ENCODE measurements at regions not wholly inside any gene's neighbourhood (a gene's known extent, or its start where the extent isn't known, plus 50 kb on each side); places are given as distances from the start of the nearest gene placed in this dataset.

DNA sequence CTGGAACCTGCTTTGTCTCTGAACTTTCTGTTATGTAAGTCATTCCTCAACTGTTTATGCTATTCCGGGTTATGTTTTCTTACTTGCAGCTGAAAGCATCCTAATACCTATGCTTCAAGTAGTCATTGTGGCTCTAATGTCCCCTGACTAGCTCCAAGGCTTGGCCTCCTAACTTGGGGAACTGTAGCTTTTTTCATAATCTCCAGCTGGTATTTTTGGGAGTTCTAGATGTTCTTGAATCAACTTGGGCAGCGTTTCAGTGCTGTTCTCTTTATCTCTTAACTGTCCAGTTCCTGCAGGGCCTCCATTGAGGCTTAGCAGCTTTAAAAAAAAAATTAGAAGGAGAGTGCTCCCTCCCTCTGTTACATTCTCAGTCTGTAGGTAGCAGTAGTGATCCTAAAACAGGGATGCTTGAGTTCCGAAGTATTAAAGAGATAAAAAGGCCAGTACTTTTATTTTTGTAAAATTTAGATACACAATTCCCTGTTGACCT lies 100.0 kb upstream of the ACTBL2 start:
- H3K9me3 ChIP-seq (ENCODE audit: control insufficient read depth, insufficient read depth, low read length): no peaks in the 10 kb centered on the region
- H3K79me2 ChIP-seq (ENCODE audit: control insufficient read depth, low read length): no peaks in the 10 kb centered on the region
- H4K20me1 ChIP-seq (ENCODE audit: control insufficient read depth, insufficient read depth, low read depth, low read length): no peaks in the 10 kb centered on the region
- H3K36me3 ChIP-seq (ENCODE audit: control insufficient read depth, low read length): no peaks in the 10 kb centered on the region
- TF ChIP-seq, protein P1, sequence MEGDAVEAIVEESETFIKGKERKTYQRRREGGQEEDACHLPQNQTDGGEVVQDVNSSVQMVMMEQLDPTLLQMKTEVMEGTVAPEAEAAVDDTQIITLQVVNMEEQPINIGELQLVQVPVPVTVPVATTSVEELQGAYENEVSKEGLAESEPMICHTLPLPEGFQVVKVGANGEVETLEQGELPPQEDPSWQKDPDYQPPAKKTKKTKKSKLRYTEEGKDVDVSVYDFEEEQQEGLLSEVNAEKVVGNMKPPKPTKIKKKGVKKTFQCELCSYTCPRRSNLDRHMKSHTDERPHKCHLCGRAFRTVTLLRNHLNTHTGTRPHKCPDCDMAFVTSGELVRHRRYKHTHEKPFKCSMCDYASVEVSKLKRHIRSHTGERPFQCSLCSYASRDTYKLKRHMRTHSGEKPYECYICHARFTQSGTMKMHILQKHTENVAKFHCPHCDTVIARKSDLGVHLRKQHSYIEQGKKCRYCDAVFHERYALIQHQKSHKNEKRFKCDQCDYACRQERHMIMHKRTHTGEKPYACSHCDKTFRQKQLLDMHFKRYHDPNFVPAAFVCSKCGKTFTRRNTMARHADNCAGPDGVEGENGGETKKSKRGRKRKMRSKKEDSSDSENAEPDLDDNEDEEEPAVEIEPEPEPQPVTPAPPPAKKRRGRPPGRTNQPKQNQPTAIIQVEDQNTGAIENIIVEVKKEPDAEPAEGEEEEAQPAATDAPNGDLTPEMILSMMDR (IDR thresholded peaks at IDR 0.05; ENCODE audit: low read depth, low read length, poor library complexity, severe bottlenecking): no peak
- TF ChIP-seq EZH2phosphoT487 (IDR thresholded peaks at IDR 0.05; ENCODE audit: borderline replicate concordance, low read length): no peak
- no peak overlapping the region for H3K4me2 ChIP-seq (ENCODE audit: low read length)
- H3K4me3 ChIP-seq (ENCODE audit: low read length): no peak overlapping the region
- H3K4me1 ChIP-seq (ENCODE audit: control insufficient read depth, low read length): no peaks in the 10 kb centered on the region
- no peak overlapping the region for H3K27ac ChIP-seq (ENCODE audit: low read depth, low read length)
- no peaks in the 10 kb centered on the region for H3F3A ChIP-seq (ENCODE audit: control insufficient read depth, insufficient read depth)
- H3K9me2 ChIP-seq (replicated peaks; ENCODE audit: control insufficient read depth, low read length): no peaks in the 10 kb centered on the region
- no peaks in the 10 kb centered on the region for H3K27me3 ChIP-seq (ENCODE audit: control insufficient read depth, low read length)

GRCh38 chr5:57581772-57582171 lies 99.2 kb upstream of the ACTBL2 start:
- no peak overlapping the region for H3K27ac ChIP-seq (ENCODE audit: low read depth, low read length)
- H3K4me2 ChIP-seq (ENCODE audit: low read length): no peak overlapping the region
- H3K79me2 ChIP-seq (ENCODE audit: control insufficient read depth, low read length): no peaks in the 10 kb centered on the region
- H3K36me3 ChIP-seq (ENCODE audit: control insufficient read depth, low read length): no peaks in the 10 kb centered on the region
- H3F3A ChIP-seq (ENCODE audit: control insufficient read depth, insufficient read depth): no peaks in the 10 kb centered on the region
- H3K9me2 ChIP-seq (replicated peaks; ENCODE audit: control insufficient read depth, low read length): no peaks in the 10 kb centered on the region
- H3K4me3 ChIP-seq (ENCODE audit: low read length): no peak overlapping the region
- TF ChIP-seq EZH2phosphoT487 (IDR thresholded peaks at IDR 0.05; ENCODE audit: borderline replicate concordance, low read length): no peak
- TF ChIP-seq, protein P1 (IDR thresholded peaks at IDR 0.05; ENCODE audit: low read depth, low read length, poor library complexity, severe bottlenecking): no peak
- no peaks in the 10 kb centered on the region for H3K9me3 ChIP-seq (ENCODE audit: control insufficient read depth, insufficient read depth, low read length)
- no peaks in the 10 kb centered on the region for H4K20me1 ChIP-seq (ENCODE audit: control insufficient read depth, insufficient read depth, low read depth, low read length)
- no peaks in the 10 kb centered on the region for H3K27me3 ChIP-seq (ENCODE audit: control insufficient read depth, low read length)
- no peaks in the 10 kb centered on the region for H3K4me1 ChIP-seq (ENCODE audit: control insufficient read depth, low read length)

DNA sequence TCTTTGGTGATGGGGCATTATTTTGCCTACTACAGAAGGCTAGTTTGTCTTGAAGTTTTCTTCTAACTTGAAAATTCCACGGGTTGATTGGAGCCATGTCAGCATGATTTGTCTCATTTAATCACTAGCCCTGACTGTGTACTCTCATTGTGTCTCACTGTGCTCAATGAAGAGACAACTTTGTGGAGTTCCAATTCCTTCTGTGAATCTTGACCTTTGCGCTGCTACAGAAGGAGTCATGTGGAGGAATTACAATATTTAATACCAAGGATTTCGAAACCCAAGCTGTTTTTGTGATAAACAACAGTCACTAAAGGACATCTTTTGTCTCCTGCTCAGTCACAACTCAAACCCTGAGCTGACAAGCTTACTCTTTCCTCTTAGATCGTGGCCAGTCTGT lies 98.6 kb upstream of the ACTBL2 start:
- H3K79me2 ChIP-seq (ENCODE audit: control insufficient read depth, low read length): no peaks in the 10 kb centered on the region
- TF ChIP-seq EZH2phosphoT487 (IDR thresholded peaks at IDR 0.05; ENCODE audit: borderline replicate concordance, low read length): no peak
- TF ChIP-seq, protein P1 (IDR thresholded peaks at IDR 0.05; ENCODE audit: low read depth, low read length, poor library complexity, severe bottlenecking): no peak
- H3K36me3 ChIP-seq (ENCODE audit: control insufficient read depth, low read length): no peaks in the 10 kb centered on the region
- H3K27me3 ChIP-seq (ENCODE audit: control insufficient read depth, low read length): no peaks in the 10 kb centered on the region
- H4K20me1 ChIP-seq (ENCODE audit: control insufficient read depth, insufficient read depth, low read depth, low read length): no peaks in the 10 kb centered on the region
- no peak overlapping the region for H3K4me2 ChIP-seq (ENCODE audit: low read length)
- H3K9me2 ChIP-seq (replicated peaks; ENCODE audit: control insufficient read depth, low read length): no peaks in the 10 kb centered on the region
- H3K4me1 ChIP-seq (ENCODE audit: control insufficient read depth, low read length): no peaks in the 10 kb centered on the region
- no peaks in the 10 kb centered on the region for H3F3A ChIP-seq (ENCODE audit: control insufficient read depth, insufficient read depth)
- no peaks in the 10 kb centered on the region for H3K9me3 ChIP-seq (ENCODE audit: control insufficient read depth, insufficient read depth, low read length)
- no peak overlapping the region for H3K27ac ChIP-seq (ENCODE audit: low read depth, low read length)
- H3K4me3 ChIP-seq (ENCODE audit: low read length): no peak overlapping the region

All from DOHH2 (cell line).